GM12878 (cell line): ENCODE measurements at regions not wholly inside any gene's neighbourhood (a gene's known extent, or its start where the extent isn't known, plus 50 kb on each side); places are given as distances from the start of the nearest gene placed in this dataset.

Experiments
- ATAC-seq: fragments of 200-7000 bp; cut with Tn5 transposase; 3 replicates; pipeline ENCODE4 v1.9.1; 2020; ENCODE audit warnings: mild to moderate bottlenecking, moderate library complexity
- BruUV-seq: library from RNA; stranded (reverse); fragments of 400-500 nt; replicated peaks from 2 replicates; lab custom pipeline; 2021; lab: Mats Ljungman, UMichigan
- CTCF ChIA-PET: fragments of 300-600 bp; sonication (Branson Sonifier 250); formaldehyde crosslinking; extraction: SDS; loops from one replicate; lab custom pipeline; 2021; ENCODE audit warnings: inconsistent platforms; lab: Yijun Ruan, JAX
- POLR2A ChIA-PET: fragments of 350-600 bp; formaldehyde crosslinking; extraction: SDS; loops from one replicate; lab custom pipeline; 2021; ENCODE audit warnings: inconsistent platforms; lab: Charles Lee
- RAD21 ChIA-PET: fragments of 300-600 bp; sonication (Branson Sonifier 250); formaldehyde crosslinking; loops from one replicate; lab custom pipeline; 2023; ENCODE audit warnings: antibody characterized with exemption; ENCODE audit not compliant: unreplicated experiment; lab: Charles Lee
- SMC1A ChIA-PET: fragments of 300-600 bp; sonication (Branson Sonifier 250); formaldehyde crosslinking; loops from one replicate; lab custom pipeline; 2023; ENCODE audit not compliant: unreplicated experiment, uncharacterized antibody; lab: Charles Lee
- DNase-seq: peaks from one replicate; pipeline ENCODE4 v3.0.0-alpha.2; 2011; ENCODE audit warnings: low read depth, low spot score
- FAIRE-seq: peaks from 3 replicates; lab custom pipeline; 2011; peaks lifted over from hg19 to GRCh38; lab: Jason Lieb, UNC
- H2AFZ ChIP-seq: 2 replicates; pipeline ENCODE4 v1.6.0; 2011; ENCODE audit warnings: low read depth, low read length, control low read depth; ENCODE audit not compliant: control insufficient read depth
- H3K27ac ChIP-seq: 2 replicates; pipeline ENCODE4 v1.5.1; 2011; ENCODE audit warnings: control low read depth; ENCODE audit not compliant: control insufficient read depth, insufficient read depth
- H3K27me3 ChIP-seq, 2 experiments: replicated peaks in 1 of 2; 2 replicates each; pipeline versions ENCODE4 v1.6.0 to v1.6.1; 2011; ENCODE audit warnings: low read length in 1 of 2; ENCODE audit not compliant: control insufficient read depth in 2 of 2, insufficient read depth in 2 of 2
- H3K36me3 ChIP-seq, 2 experiments: 2 replicates each; pipeline ENCODE4 v1.5.1; 2011; ENCODE audit warnings: low read length in 1 of 2; ENCODE audit not compliant: control insufficient read depth in 2 of 2, insufficient read depth in 2 of 2
- H3K4me1 ChIP-seq: 2 replicates; pipeline ENCODE4 v1.6.1; 2011; ENCODE audit warnings: mild to moderate bottlenecking, low read length, moderate library complexity, mixed read lengths; ENCODE audit not compliant: control insufficient read depth, insufficient read depth
- H3K4me2 ChIP-seq: 2 replicates; pipeline ENCODE4 v1.6.0; 2011; ENCODE audit warnings: control low read depth; ENCODE audit not compliant: control insufficient read depth, insufficient read depth
- H3K4me3 ChIP-seq: fragments of 200-600 bp; sonication (generic); 2 replicates; pipeline ENCODE4 v1.5.1; 2016
- H3K79me2 ChIP-seq: 2 replicates; pipeline ENCODE4 v1.6.0; 2011; ENCODE audit warnings: low read length; ENCODE audit not compliant: control insufficient read depth, insufficient read depth
- H3K9ac ChIP-seq: 2 replicates; pipeline ENCODE4 v1.8.0; 2011; ENCODE audit warnings: low read length, control low read depth, mixed read lengths; ENCODE audit not compliant: control insufficient read depth, insufficient read depth
- H3K9me3 ChIP-seq: replicated peaks from 3 replicates; pipeline ENCODE4 v1.5.1; 2011; ENCODE audit warnings: mild to moderate bottlenecking, low read length; ENCODE audit not compliant: control insufficient read depth, insufficient read depth
- H4K20me1 ChIP-seq: 2 replicates; pipeline ENCODE4 v1.6.0; 2011; ENCODE audit not compliant: control insufficient read depth, insufficient read depth
- DPF2 ChIP-seq: fragments of 450-650 bp; IDR thresholded peaks from 2 replicates; pipeline ENCODE4 v1.6.1; 2017; ENCODE audit warnings: mild to moderate bottlenecking
- ELK1 ChIP-seq: IDR thresholded peaks from 2 replicates; pipeline ENCODE4 v1.6.1; 2012; ENCODE audit warnings: low read depth, low read length, improper control_type of control experiment
- IRF4 ChIP-seq: IDR thresholded peaks from 2 replicates; pipeline ENCODE4 v1.6.1; 2011; ENCODE audit warnings: low read depth, low read length
- RUNX3 ChIP-seq: IDR thresholded peaks from 2 replicates; pipeline ENCODE4 v1.6.1; 2012; ENCODE audit warnings: low read length, inconsistent platforms
- SKIL ChIP-seq: fragments of 450-650 bp; IDR thresholded peaks from 2 replicates; pipeline ENCODE4 v1.6.1; 2017; ENCODE audit warnings: mild to moderate bottlenecking, low read depth, inconsistent platforms; ENCODE audit not compliant: poor library complexity, severe bottlenecking
- SPI1 ChIP-seq: IDR thresholded peaks from 2 replicates; pipeline ENCODE4 v1.6.1; 2011; ENCODE audit warnings: low read depth, mild to moderate bottlenecking, low read length, moderate library complexity, borderline replicate concordance; ENCODE audit not compliant: insufficient read depth
- ZNF687 ChIP-seq: fragments of 450-650 bp; IDR thresholded peaks from 2 replicates; pipeline ENCODE4 v1.6.1; 2017; ENCODE audit warnings: mild to moderate bottlenecking, moderate library complexity
- WGBS: methylation state at CpG from one replicate; pipeline ENCODE4 v1.1.6; 2016; ENCODE audit warnings: low lambda C conversion rate; ENCODE audit not compliant: insufficient replicate concordance, insufficient coverage; ENCODE audit errors: missing lambda C conversion rate; 5-methylcytosine and 5-hydroxymethylcytosine counted together
- in situ Hi-C: fragments of 300-500 bp; cut with MboI; formaldehyde crosslinking; loops from 9 replicates; pipeline ENCODE4 v1.14.3; 2018; ENCODE audit warnings: mixed read lengths
- intact Hi-C: fragments of 100-400 bp; cut with micrococcal nuclease; formaldehyde crosslinking; loops from one replicate; pipeline ENCODE4 v1.14.2; 2022; ENCODE audit not compliant: unreplicated experiment

- no peak for TF ChIP-seq ZNF687
- no peak for TF ChIP-seq SKIL
Observed at GRCh38 chr10:31618541-31619291, 299.7 kb downstream of the ZEB1 start (continued).

- no peak overlapping the region for H2AFZ ChIP-seq
- no peaks in the 10 kb centered on the region for H3K36me3 ChIP-seq
- WGBS = 70% methylated on average over 2 of the region's 2 CpGs
- DNase-seq (no peak), ATAC-seq (no peak; the same call in 2 of the 3 replicates), FAIRE-seq (no peak)
- no TSS peak for BruUV-seq
- ChIA-PET CTCF (interaction anchor here (1.5 kb wide), 1 partner anchor 10 kb away, joined by 4 read pairs; no protein-coding TSS in a partner anchor), SMC1A (no interaction called here), RAD21 (no interaction called here), POLR2A (no interaction called here)
- no peaks in the 10 kb centered on the region; the same call in 2 of the 3 replicates for H3K9me3 ChIP-seq
- no peak overlapping the region for H3K9ac ChIP-seq
- no peaks in the 10 kb centered on the region for H4K20me1 ChIP-seq
- no peak overlapping the region for H3K4me2 ChIP-seq
- intact Hi-C loops (no loop called here), in situ Hi-C loops (no loop called here)
- TF ChIP-seq SPI1 = peak; percentile 83
- TF ChIP-seq DPF2 = no peak
- TF ChIP-seq IRF4 = peak; percentile 22; the same call in 1 of the 2 replicates
- TF ChIP-seq RUNX3 = peak; percentile 19; the same call in 1 of the 2 replicates
- TF ChIP-seq ELK1 = no peak
- H3K79me2 ChIP-seq = no peaks in the 10 kb centered on the region
- no peaks in the 10 kb centered on the region for H3K27me3 ChIP-seq
- H3K27ac ChIP-seq = no peak overlapping the region
- H3K4me1 ChIP-seq = peaks cover 11% of the 10 kb centered on the region; the same call in 1 of the 2 replicates
- H3K4me3 ChIP-seq = no peak overlapping the region
Observed at GRCh38 chr10:31617757-31618156, 298.7 kb downstream of the ZEB1 start.
